ENCODE measurements at regions not wholly inside any gene's neighbourhood (a gene's known extent, or its start where the extent isn't known, plus 50 kb on each side); places are given as distances from the start of the nearest gene placed in this dataset.
"Not testable (repeated sequence)": the region's sequence is repeated elsewhere in the genome, so short reads cannot be mapped to it uniquely, and the experiment has no call there.

DNA sequence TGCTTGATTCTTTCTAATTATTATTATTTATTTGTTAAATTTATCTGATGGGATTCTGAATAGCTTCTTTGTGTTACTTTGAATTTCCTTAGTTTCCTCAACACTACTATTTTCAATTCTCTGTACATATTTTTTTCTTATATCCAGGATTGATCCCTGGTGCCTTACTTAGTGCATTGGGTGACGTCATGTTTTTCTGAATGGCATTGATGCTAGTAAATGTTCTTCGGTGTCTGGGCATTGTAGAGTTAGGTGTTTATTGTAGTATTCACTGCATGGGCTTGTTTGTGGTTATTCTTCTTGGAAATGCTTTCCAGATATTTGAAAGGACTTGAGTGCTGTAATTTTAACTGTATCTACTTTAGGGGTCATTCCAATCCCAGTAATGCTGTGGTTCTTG is 938.1 kb downstream of the FAM133A start:
- DNase-seq, result no peak

DNA sequence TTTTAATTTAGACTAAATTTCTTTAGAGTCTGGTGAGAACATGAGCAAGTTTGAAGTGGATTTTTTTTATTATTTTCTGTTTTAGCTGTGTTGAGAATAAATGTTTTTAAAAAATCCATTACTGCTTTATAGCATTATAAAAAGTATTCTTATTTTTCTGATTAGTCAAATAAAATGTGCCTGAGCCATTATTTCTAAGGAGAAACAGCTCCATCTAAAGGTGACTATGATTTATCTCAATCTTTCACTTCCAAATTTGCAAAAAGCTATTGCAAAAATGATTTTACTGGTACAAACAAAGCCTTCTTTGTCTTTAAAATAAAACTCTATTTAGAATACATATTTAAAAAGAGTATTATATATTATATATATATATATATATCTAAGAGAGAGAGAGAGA is 959.2 kb downstream of the FAM133A start:
- no peak for DNase-seq

DNA sequence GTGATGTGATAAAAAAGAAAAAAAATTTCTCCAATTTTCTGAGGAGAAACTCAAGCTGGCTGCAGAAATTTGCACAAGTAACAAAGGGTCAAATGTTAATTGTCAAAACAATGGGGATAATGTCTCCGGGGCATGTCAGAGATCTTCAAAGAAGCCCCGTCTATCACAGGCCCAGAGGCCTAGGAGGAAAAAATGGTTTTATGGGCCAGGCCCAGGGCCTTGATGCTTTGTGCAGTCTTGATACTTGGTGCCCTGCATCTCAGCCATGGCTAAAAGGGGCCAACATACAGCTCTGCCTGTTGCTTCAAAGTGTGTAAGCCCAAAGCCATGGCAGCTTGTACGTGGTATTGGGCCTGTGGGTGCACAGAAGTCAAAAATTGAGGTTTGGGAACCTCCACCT is 961.0 kb downstream of the FAM133A start:
- no peak for DNase-seq

DNA sequence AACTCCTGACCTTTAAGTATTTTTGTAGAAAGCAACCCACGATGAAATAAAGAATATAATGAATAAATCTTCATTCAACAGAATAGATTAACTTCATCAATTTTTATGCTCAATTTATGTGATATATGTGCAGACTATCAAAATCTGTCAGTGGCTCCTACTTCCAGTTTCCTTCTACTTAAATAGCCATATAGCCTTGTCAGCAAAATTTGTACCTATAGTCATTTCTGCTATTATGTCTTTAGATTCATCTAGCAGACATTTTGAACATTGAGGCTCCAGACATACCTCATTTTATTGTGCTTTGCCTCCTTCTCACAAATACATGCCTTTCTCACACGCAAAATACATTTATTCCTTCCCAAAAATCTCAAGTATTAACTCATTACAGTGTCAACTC is 971.7 kb downstream of the FAM133A start:
- DNase-seq, result no peak

DNA sequence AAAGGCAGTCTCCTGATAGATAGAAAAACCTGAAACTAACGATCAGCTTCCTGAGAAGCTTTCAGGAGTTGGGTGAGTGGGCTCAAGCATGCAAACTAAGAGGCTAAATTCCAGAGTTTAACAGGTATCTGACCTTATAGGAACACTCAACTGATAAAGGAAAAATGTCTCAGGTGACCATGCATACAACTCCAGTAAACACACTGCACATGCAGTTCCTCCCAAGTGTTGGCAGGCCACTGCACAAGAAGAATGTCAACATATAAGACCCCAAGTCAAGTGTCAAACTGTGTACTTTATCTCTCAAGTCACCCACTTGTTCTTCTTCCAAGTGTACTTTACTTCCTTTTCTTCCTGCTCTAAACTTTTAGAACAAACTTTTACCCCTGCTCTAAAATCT is 981.2 kb downstream of the FAM133A start:
- no peak for DNase-seq

DNA sequence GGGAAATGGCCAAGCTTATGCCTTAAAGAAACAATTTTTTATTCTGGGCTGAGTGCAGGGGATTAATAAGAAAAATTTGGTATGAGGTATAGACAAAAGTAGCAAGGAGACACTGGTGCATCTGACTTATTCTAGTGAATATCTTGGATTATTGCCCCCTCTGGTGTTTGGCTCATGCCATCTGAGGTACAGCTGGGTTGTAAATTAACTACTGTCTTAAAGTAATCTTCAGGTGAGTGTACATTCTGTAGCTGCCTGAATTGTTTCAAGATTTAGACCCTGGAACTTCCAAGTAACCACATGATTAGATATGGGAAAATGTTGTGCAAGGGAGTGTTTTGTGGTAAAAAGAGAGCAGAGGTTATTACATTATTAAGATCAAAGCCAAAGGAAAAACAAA is 988.7 kb downstream of the FAM133A start:
- no peak for DNase-seq

DNA sequence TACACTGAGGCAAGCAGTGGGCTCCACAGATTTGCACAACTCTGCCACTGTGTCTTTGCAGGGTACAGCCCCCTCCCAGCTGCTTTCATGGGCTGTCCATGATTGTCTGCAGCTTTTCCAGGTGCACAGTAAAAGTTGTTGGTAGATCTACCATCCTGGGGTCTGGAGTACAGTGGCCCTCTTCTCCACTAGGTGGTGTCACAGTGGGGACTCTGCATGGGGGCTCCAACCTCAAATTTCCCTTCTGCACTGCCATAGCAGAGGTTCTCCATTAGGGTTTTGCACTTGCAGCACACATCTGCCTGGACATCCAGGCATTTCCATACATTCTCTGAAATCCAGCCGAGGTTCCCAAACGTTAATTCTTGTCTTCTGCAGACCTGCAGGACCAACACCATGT is 1002.3 kb downstream of the FAM133A start:
- no peak for DNase-seq

DNA sequence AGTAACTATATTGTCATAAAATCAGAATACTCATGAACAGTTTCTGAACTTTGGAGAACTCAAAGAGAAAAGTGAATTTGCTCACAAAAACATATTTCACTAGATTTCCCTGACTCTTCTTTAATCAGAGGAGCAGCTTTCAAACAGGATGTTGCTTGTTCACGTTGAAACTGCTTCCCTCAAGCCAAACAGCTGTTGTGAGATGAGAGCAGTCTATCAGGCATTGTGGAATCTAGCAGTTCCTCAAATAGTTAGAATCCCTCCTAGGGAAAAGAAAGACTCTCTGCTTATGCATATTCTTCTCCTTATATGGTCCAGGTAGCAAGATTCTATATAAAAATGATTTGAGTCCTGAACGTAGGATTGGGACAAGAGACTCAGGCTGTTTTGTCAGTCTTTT is 1012.1 kb downstream of the FAM133A start:
- DNase-seq, result no peak

DNA sequence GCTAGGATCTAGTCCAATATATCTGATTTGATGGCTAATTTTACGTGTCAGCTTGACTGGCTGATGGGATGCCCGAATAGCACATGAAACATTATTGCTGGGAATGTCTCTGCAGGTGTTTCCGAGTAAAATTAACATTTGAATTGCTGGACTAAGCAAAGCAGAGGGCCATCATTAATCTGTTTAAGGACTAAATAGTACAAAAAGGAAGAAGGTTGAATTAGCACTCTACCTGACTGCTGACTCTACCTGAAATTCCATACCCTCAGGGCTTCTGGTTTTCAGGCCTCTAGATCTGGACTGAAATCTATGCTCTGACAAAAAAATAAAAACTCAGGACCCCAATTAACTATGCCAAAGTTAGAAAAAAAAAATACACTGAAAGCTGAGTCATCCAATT is 1021.9 kb downstream of the FAM133A start:
- no peak for DNase-seq

DNA sequence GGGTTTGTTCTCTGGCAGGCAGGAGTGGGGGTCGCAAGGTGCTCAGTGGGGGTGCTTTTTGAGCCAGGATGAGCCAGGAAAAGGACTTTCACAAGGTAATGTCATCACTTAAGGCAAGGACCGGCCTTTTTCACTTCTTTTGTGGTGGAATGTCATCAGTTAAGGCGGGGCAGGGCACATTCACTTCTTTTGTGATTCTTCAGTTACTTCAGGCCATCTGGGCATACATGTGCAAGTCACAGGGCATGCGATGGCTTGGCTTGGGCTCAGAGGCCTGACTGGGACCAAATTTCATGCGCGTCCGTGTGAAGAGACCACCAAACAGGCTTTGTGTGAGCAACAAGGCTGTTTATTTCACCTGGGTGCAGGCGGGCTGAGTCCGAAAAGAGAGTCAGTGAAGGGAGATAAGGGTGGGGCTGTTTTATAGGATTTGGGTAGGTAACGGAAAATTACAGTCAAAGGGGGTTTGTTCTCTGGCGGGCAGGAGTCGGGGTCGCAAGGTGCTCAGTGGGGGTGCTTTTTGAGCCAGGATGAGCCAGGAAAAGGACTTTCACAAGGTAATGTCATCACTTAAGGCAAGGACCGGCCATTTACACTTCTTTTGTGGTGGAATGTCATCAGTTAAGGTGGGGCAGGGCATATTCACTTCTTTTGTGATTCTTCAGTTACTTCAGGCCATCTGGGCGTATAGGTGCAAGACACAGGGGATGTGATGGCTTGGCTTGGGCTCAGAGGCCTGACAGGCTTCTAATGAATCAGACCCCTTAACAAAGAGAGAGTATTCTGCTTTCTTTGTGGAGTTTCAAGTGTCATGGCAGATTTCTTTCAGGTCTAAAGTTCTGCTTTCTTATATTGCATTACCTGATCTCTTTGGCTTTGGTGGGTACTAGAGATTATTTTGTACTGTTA is 1030.6 kb downstream of the FAM133A start:
- DNase-seq, result not testable (repeated sequence)

DNA sequence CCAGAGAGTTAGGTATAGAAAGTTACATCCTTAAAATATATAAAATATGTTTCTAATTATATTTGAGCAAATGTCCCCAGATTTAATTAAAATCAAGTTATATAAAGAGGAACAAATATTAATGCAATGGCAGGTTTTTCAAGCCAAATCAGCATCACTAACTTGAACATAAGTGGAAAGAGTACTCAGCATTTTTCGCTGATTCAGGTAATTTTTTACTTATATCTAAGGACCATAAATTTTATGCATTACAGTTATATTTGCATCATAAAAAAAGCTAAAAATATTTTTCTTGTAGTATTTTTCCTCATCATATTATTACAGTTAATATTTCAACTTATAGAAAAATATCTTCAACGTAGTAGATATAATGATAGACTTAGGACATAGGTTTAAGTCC is 1047.4 kb downstream of the FAM133A start:
- DNase-seq, result no peak

DNA sequence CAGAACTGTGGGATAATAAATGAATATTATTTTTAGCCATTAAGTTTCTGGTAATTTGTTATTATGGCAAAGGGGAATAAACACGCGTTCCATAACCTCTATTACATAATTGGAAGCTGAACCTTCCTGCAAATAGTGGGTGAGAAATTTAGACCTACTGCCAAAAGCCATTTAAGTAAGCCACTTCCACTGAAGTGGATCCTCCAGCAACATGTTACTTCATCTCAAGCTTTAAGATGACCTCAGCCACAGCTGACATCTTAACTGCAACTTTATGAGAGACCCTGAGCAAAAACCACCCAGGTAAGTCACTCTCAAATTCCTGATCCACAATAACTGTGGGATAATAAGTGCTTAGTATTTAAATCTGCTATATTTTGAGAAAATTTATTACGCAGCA is 1048.6 kb downstream of the FAM133A start:
- no peak for DNase-seq

DNA sequence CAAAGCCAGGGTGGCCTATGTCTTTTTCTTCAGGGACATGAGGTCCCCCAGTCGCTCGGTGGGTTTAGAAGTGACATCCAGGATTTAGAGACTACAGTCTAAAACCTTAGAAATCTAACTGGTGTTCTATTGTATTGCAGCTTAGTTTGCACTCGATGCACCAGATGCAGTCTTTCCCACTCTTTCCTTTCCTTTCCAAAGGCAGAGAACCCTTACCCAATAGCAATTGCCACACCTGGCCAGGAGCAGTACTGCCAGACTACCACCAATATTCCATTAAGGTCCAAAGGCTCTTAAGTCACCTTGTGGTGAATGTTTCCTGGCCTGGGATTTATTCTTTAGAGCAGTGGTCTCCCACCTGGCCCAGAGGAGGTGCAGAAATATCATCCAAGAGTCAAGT is 1068.8 kb downstream of the FAM133A start:
- no peak for DNase-seq

DNA sequence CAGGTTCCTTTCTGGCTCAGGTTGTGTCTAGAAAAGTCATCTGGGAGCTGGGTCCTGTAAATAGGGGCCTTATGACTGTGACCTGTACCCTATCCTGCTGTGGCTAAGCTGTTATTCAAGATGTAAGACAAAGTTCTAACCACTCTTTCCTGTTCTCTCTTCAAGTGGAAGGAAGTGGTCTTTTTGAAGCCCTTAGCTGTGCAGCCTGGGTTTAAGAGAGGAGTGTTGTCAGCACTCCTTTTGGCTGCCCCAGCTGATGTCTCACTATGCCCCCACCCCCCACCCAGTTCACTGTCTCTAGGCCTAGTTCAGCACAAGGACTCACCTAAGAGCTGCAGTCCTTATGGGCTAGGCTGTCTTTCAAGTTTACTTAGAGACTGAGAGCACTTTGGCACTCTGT is 1069.5 kb downstream of the FAM133A start:
- DNase-seq, result no peak

DNA sequence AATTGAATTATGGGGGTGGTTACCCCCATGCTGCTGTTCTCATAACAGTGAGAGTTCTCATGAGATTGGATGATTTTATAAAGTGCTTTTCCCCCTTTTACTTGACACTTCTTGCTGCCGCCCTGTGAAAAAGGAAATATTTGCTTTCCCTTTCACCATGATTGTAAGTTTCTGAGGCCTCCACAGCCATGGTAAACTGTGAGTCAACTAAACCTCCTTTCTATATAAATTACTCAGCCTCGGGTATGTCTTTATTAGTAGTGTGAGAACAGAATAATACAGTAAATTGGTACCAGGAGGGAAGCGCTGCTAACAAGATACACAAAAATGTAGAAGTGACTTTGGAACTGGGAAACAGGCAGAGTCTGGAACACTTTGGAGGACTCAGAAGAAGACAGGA is 1070.8 kb downstream of the FAM133A start:
- no peak for DNase-seq

DNA sequence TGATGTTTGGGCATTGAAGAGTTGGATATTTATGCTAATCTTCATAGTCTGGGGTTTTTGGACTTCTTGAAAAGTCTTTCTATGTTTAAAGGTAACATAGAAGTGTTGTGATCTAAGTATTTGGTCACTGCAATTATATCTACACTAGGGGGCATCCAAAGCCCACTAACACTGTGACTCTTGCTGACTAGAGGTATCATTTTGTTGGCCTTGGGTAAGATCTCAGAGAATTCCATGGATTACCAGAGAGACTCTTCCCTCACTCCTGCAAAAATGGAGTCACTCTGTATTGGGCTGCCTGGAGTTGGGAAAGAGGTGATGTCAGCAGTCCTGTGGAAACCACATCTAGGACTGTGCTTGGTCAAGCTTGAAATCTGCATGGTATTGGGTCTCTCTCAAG is 1077.6 kb downstream of the FAM133A start:
- no peak for DNase-seq

DNA sequence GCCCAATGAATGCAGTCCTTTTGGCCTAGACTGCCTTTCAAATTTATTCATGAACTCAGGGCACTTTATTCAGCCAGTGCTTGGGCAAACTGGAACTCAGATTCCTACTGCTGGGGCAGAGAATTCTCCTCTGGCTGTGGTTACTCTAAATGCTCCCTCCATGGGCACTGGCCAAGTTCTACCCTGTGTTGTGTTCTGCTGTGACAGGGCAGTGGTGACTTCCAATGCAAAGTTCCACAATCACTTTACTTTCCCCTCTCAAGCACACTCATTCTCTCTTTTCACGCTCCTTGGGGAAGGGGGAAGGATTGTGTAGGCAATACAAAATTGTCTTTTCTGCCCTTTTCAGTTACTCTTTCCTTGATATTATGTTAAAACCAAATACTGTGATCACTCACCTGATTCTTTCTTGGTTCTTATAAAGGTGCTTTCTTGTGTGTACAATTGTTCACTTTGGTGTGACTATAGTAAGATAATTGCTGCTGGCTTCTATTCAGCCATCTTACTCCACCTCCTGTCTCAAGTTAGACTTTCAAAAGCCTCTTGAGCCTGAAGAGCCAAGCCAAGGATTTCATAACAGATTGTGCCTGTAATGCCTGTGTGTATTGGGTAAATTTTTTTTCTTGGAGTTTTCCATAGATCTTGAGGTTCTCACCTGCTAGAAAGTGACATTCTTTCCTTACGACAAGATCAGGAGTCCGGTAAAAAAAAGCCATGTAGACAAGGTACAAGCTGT is 1078.6 kb downstream of the FAM133A start:
- no peak for DNase-seq

DNA sequence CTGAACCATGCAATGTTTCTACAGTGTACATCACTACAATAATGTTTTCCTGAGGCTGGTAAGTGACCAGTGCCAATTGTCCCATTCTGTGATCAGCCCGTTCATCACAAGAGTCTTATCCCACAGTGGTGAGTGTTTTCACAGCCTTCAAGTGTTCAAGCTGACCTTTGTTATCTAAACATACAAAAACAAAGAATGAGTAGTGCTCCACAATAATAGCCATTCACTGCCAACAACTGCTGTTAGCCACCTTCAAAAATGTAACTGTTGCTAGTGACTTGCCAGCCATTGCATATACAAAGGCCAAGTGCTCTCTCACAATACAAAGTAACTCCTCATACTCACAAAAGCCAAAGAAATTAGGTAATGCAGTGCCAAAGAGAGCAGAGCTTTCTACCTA is 1084.1 kb downstream of the FAM133A start:
- no peak for DNase-seq

DNA sequence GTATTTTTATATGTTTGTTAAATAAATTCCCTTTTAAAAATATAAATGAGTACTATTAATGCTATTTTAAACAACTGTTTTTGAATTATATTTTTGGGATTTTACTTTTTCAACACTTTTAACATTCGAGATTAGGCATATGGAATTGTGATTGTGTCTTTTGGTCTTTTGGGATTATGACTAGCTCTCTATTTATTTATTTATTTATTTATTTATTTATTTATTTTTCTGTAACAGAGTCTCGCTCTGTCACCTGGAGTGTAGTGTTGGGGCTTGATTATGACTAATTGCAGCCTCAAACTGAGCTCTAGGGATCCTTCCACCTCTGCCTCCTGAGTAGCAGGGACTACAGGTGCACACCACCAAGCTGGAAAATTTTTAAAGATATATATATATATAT is 1101.6 kb downstream of the FAM133A start:
- no peak for DNase-seq

DNA sequence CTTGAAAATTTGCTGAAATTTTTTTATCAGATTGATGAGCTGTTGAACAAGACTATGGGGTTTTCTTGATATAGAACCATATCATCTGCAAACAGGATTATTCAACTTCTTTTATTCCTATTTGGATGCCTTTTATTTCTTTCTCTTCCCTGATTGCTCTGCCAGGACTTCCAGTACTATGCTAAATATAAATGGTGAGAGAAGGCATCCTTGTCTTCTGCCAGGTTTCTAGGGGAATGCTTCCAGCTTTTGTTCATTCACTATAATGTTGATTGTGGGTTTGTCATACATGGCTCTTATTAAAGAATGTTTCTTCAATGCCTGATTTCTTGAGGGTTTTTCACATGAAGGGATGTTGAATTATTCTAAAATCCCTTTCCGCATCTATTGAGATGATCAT is 1139.5 kb downstream of the FAM133A start:
- no peak for DNase-seq

DNA sequence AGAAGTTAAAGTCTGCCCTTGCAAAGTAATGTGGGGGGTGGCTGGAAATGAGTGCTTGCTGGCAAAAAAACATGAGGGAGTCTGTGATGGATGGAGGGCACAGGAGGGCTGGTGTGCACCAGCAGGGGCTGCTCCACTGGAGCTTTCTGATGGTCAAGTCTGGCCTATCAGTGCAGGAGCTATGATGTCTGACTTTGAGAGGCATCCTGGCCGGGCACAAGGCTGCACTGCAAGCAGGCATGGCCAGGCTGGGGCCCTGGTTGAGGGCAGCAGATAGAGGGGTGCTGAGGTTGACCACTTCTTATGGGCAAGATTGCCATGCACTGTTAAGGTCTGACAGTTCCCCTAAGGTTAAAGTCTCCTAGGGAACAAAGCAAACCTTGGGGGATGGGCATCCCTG is 1140.2 kb downstream of the FAM133A start:
- DNase-seq, result no peak

DNA sequence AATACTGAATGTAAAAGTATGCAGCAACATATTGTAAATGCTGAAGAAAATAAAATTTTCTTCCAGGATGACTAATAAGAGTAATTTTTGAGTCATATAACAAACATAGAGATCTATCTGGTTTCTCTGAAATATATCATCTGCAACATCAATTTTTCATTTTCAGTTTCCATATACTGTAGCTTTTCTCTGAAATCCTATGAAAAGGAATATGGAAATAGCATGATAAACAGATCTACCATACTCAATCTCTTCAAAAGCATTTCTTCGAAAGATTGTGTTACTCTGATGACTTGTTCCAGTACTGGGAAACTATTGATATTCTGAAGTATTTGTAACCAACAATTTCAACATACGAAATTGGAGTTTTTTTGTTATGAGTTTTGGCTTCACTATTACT is 1156.7 kb downstream of the FAM133A start:
- no peak for DNase-seq

DNA sequence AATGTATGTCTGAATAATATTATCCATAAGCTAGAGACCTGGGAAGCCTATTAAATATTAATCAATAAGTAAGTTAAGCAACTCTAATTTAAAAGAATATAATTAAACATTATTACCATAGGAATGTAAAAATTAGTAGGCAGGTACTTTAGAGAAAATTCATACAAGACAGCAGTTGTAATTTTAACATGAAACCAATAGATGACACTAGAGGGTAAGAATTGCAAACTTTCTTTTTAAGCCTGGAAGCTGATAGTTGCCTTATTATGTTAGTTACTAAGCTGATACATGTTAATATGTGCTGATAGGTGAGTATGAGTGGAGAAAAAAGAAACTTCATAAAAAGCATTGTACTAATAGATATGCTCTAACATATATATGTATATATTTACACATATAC is 1157.4 kb downstream of the FAM133A start:
- DNase-seq, result peak; percentile 4

DNA sequence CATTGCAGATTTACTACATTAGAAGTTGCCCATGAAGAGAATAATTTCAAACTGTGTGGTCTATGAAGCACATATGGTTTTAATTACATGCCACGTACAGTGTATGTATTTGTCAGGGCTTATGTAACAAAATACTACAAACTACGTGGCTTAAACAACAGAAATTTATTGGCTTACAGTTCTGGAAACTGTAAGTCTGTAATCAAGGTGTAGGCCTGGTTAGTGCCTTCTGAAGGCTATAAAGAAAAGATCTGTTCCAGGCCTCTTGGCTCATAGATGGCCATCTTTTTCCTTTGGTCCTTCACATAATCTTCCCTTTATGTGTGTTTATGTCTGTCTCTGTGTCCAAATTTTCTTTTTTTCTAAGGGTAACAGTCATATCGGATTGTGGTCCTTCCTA is 1160.2 kb downstream of the FAM133A start:
- DNase-seq, result no peak
